ENCODE measurements at regions not wholly inside any gene's neighbourhood (a gene's known extent, or its start where the extent isn't known, plus 50 kb on each side); places are given as distances from the start of the nearest gene placed in this dataset.

DNA sequence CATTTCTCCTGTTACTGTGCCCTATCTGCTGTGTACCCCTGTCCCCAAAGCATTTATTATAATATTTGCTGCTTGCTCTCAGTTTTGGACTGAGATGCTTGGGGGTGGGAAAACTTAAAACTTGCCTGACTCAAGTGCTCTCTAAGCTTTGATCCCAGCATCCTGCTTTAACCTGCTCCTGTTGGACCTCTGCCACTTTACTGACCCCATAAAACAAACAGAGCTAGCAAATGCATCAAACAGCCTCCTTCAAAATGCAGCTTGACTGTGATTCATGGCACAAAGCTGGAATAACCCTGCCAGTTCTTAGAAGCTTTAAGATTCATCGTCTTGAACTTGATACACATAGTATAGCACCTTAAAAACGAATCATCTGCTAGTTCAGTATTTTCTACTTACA is 212.5 kb downstream of the DEPDC1B start:
- peaks cover 0 to 41% (median 10%) of the 10 kb centered on the region in 4 donors for H3K4me1 ChIP-seq
- intact Hi-C loops (cut with DNase I; ENCODE audit: low total_unique reads) = no loop called here
- H3K27me3 ChIP-seq = no peaks in the 10 kb centered on the region
- H3K36me3 ChIP-seq = no peaks in the 10 kb centered on the region
- H3K27ac ChIP-seq = peak overlapping the region; percentile 65 to 87 (median 77)
- TF ChIP-seq EP300 (IDR thresholded peaks at IDR 0.05) (no peak), POLR2A (IDR thresholded peaks at IDR 0.05) (no peak)
- no peaks in the 10 kb centered on the region for H3K9me3 ChIP-seq
- 16 to 26% (median 20%) methylated on average over 2 of the region's 2 CpGs for WGBS, 5 donors
- DNase-seq = peak in 1 of 2 donors; percentile 73
- peak overlapping the region; percentile 41 to 48 (median 44) for H3K4me3 ChIP-seq

- intact Hi-C loops (cut with DNase I; ENCODE audit: low total_unique reads) = no loop called here
- H3K27me3 ChIP-seq = no peaks in the 10 kb centered on the region
- H3K9me3 ChIP-seq = no peaks in the 10 kb centered on the region
- H3K4me1 ChIP-seq = peaks cover 0 to 30% (median 10%) of the 10 kb centered on the region in 4 donors
- no peaks in the 10 kb centered on the region for H3K36me3 ChIP-seq
- H3K4me3 ChIP-seq = no peak overlapping the region
- DNase-seq = no peak
- WGBS, 5 donors = 87 to 98% (median 95%) methylated on average over 1 of the region's 1 CpG
- no peak overlapping the region for H3K27ac ChIP-seq
- no peak for TF ChIP-seq POLR2AphosphoS5 (IDR thresholded peaks at IDR 0.05)
- no peak for TF ChIP-seq CTCF (IDR thresholded peaks at IDR 0.05)
- TF ChIP-seq EP300 (IDR thresholded peaks at IDR 0.05) = no peak
- no peak for TF ChIP-seq POLR2A (IDR thresholded peaks at IDR 0.05)
Measured at GRCh38 chr5:60485361-60485760, 214.6 kb downstream of the DEPDC1B start.

DNA sequence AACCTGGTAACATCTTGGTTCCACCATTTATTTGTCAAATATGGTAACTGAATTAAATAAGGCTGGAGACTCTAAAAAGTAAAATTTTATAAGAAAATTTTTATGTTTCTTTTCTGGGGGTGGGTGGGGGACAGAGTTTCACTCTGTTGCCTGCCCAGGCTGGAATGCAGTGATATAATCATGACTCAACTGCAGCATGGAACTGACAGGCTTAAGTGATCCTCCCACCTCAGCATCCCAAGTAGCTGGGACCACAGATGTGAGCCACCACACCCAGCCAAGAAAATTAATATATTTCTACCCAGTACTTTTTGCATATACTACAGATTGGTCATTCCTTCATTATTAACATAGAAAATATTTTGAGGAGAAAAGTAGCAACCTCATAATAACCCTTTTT is 216.9 kb downstream of the DEPDC1B start:
- Histone ChIP-seq H3K27me3 (no peaks in the 10 kb centered on the region), H3K36me3 (no peaks in the 10 kb centered on the region), H3K4me1 (peaks cover 0 to 21% (median 10%) of the 10 kb centered on the region in 4 donors), H3K4me3 (no peak overlapping the region), H3K9me3 (no peaks in the 10 kb centered on the region), H3K27ac (no peak overlapping the region)
- TF ChIP-seq CTCF (IDR thresholded peaks at IDR 0.05) = no peak
- no peak for TF ChIP-seq POLR2AphosphoS5 (IDR thresholded peaks at IDR 0.05)
- no peak for TF ChIP-seq EP300 (IDR thresholded peaks at IDR 0.05)
- TF ChIP-seq POLR2A (IDR thresholded peaks at IDR 0.05) = no peak
- no peak for DNase-seq
- intact Hi-C loops (cut with DNase I; ENCODE audit: low total_unique reads) = no loop called here

DNA sequence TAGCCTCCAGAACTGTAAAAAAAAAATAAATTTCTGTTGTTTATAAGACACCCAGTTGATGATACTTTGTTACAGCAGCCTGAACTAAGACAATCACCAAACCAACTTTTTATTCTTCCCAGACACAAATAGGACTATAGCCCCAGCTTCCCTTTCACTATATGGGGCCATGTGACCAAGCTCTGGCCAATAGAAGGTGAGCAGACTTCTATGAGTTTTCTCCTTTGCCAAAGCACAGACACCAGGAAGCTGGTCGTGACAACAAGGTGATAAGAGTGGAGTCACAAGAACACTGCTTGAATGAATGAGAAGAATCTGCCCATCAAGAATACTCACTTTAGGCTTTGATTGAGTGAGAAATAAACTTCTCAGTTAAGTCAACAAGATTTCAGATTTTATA is 217.7 kb downstream of the DEPDC1B start:
- Histone ChIP-seq H3K4me3 (no peak overlapping the region), H3K4me1 (peaks cover 0 to 19% (median 8%) of the 10 kb centered on the region in 4 donors), H3K36me3 (no peaks in the 10 kb centered on the region), H3K27ac (no peak overlapping the region), H3K9me3 (no peaks in the 10 kb centered on the region), H3K27me3 (no peaks in the 10 kb centered on the region)
- no peak for TF ChIP-seq CTCF (IDR thresholded peaks at IDR 0.05)
- TF ChIP-seq POLR2A (IDR thresholded peaks at IDR 0.05) = no peak
- TF ChIP-seq POLR2AphosphoS5 (IDR thresholded peaks at IDR 0.05) = no peak
- TF ChIP-seq EP300 (IDR thresholded peaks at IDR 0.05) = no peak
- intact Hi-C loops (cut with DNase I; ENCODE audit: low total_unique reads) = no loop called here
- 52 to 68% (median 60%) methylated on average over 1 of the region's 1 CpG for WGBS, 5 donors
- no peak for DNase-seq

- DNase-seq = no peak
- intact Hi-C loops (cut with DNase I; ENCODE audit: low total_unique reads) = no loop called here
- no peak for TF ChIP-seq CTCF (IDR thresholded peaks at IDR 0.05)
- TF ChIP-seq POLR2A (IDR thresholded peaks at IDR 0.05) = no peak
- TF ChIP-seq POLR2AphosphoS5 (IDR thresholded peaks at IDR 0.05) = no peak
- no peak for TF ChIP-seq EP300 (IDR thresholded peaks at IDR 0.05)
- Histone ChIP-seq H3K27ac (no peak overlapping the region), H3K9me3 (no peaks in the 10 kb centered on the region), H3K4me3 (no peak overlapping the region), H3K4me1 (peaks cover 0 to 4% (median 2%) of the 10 kb centered on the region in 4 donors), H3K27me3 (no peaks in the 10 kb centered on the region), H3K36me3 (no peaks in the 10 kb centered on the region)
- WGBS, 5 donors = 80 to 90% (median 86%) methylated on average over 2 of the region's 2 CpGs
Measured at GRCh38 chr5:60479542-60479941, 220.4 kb downstream of the DEPDC1B start.
